Nephron progenitor cell (in vitro differentiated cells): ENCODE measurements at regions not wholly inside any gene's neighbourhood (a gene's known extent, or its start where the extent isn't known, plus 50 kb on each side); places are given as distances from the start of the nearest gene placed in this dataset.

Experiments used
- DNase-seq: peaks from one replicate; pipeline ENCODE4 v3.0.0; 2021
- H3K27ac Mint-ChIP-seq: 2 replicates; pipeline ENCODE4 v1.8.0; 2021; ENCODE audit warnings: mild to moderate bottlenecking, moderate library complexity, mixed read lengths
- H3K27me3 Mint-ChIP-seq: 2 replicates; pipeline ENCODE4 v1.8.0; 2021; ENCODE audit warnings: mild to moderate bottlenecking, low read depth, mixed read lengths; ENCODE audit not compliant: poor library complexity
- H3K36me3 Mint-ChIP-seq: 2 replicates; pipeline ENCODE4 v1.8.0; 2021; ENCODE audit warnings: low read depth, mixed read lengths
- H3K4me1 Mint-ChIP-seq: 2 replicates; pipeline ENCODE4 v1.8.0; 2021; ENCODE audit warnings: mixed read lengths
- H3K4me3 Mint-ChIP-seq: 2 replicates; pipeline ENCODE4 v1.8.0; 2021; ENCODE audit warnings: mild to moderate bottlenecking, moderate library complexity, mixed read lengths
- H3K9me3 Mint-ChIP-seq: 2 replicates; pipeline ENCODE4 v1.8.0; 2021; ENCODE audit warnings: mild to moderate bottlenecking, moderate library complexity, mixed read lengths
- CTCF ChIP-seq: fragments of 200-600 bp; sonication (generic); IDR thresholded peaks from 2 replicates; pipeline ENCODE4 v1.5.0; 2021; ENCODE audit warnings: antibody characterized with exemption

GRCh38 chr3:83941990-83942745 is 1016.6 kb upstream of the CADM2 start:
- H3K27me3 Mint-ChIP-seq: peaks cover 6% of the 10 kb centered on the region
- H3K9me3 Mint-ChIP-seq: peaks cover 7% of the 10 kb centered on the region
- TF ChIP-seq CTCF: no peak
- H3K4me3 Mint-ChIP-seq: no peak overlapping the region
- no peak overlapping the region for H3K27ac Mint-ChIP-seq
- no peak for DNase-seq
- no peaks in the 10 kb centered on the region for H3K36me3 Mint-ChIP-seq
- no peaks in the 10 kb centered on the region for H3K4me1 Mint-ChIP-seq

- H3K27ac Mint-ChIP-seq: no peak overlapping the region
- no peaks in the 10 kb centered on the region for H3K4me1 Mint-ChIP-seq
- H3K27me3 Mint-ChIP-seq: peaks cover 2% of the 10 kb centered on the region
- no peak for DNase-seq
- peaks cover 7% of the 10 kb centered on the region for H3K9me3 Mint-ChIP-seq
- H3K36me3 Mint-ChIP-seq: no peaks in the 10 kb centered on the region
- TF ChIP-seq CTCF: no peak
- H3K4me3 Mint-ChIP-seq: no peak overlapping the region
Observed at GRCh38 chr3:83946049-83946448, 1012.7 kb upstream of the CADM2 start.

- no peak for TF ChIP-seq CTCF
- H3K36me3 Mint-ChIP-seq: no peaks in the 10 kb centered on the region
- no peaks in the 10 kb centered on the region for H3K4me1 Mint-ChIP-seq
- H3K27me3 Mint-ChIP-seq: peaks cover 2% of the 10 kb centered on the region
- no peak for DNase-seq
- H3K9me3 Mint-ChIP-seq: peaks cover 5% of the 10 kb centered on the region
- H3K4me3 Mint-ChIP-seq: no peak overlapping the region
- no peak overlapping the region for H3K27ac Mint-ChIP-seq
Observed at GRCh38 chr3:83946554-83946953, 1012.2 kb upstream of the CADM2 start.

DNA sequence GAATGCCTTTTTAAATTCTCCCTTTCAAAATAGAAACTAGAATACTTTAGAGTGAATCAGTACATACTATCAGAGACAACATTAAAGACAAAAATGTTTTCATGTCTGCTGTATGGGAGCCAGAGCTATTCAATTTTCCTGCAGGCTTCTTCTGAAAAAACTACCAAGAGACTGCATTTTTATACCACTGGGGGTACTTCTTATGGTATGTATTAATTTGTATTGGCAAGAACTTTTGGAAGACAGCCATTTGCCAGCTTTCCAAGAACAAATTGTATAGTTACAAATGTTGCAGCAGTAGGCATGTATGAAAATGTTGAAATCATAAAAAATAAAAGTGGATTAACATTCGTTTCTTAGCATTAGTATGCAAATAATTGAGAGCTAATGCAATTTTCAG is 1010.0 kb upstream of the CADM2 start:
- Mint-ChIP-seq H3K4me1 (no peaks in the 10 kb centered on the region), H3K4me3 (no peak overlapping the region), H3K27me3 (peaks cover 2% of the 10 kb centered on the region), H3K36me3 (no peaks in the 10 kb centered on the region), H3K9me3 (no peaks in the 10 kb centered on the region), H3K27ac (no peak overlapping the region)
- no peak for DNase-seq
- no peak for TF ChIP-seq CTCF

DNA sequence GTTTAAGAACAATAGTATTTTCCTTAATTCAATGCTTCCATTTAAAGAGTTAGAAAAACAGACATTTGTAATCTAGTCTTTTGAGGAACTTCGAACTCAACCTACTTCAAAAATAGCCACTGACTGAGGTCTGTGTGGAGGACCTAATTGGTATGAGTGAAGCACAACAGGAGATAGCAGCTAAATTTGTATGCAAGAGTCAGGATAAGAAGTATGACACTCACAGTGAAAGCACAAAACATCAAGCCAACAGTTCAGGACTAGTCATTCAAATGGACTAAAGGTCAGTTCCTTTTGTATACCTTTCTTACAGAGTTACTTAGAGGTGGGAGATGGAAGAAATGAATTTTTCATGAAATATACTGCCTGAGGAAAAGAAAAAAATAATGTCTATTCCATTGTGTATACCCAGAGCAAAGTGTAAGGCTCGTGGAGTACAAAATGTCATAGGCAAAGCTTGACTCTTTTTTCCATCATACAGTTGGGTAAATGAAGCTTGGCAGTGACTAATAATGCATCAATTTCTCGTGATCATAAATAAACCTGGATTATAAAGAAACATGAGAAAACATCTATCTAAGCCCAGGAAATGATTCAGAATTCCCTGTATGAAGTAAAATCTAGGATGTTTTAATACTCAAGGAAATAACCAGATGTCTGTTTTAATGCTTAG is 1005.2 kb upstream of the CADM2 start:
- DNase-seq: no peak
- Mint-ChIP-seq H3K27ac (no peak overlapping the region), H3K4me1 (no peaks in the 10 kb centered on the region)

More for the DNA sequence above, 1005.2 kb upstream of the CADM2 start:
- no peaks in the 10 kb centered on the region for H3K36me3 Mint-ChIP-seq
- TF ChIP-seq CTCF: no peak
- H3K9me3 Mint-ChIP-seq: no peaks in the 10 kb centered on the region
- no peak overlapping the region for H3K4me3 Mint-ChIP-seq
- no peaks in the 10 kb centered on the region for H3K27me3 Mint-ChIP-seq
